HG02759 (cell line): ENCODE measurements at regions not wholly inside any gene's neighbourhood (a gene's known extent, or its start where the extent isn't known, plus 50 kb on each side); places are given as distances from the start of the nearest gene placed in this dataset.
"Not testable (repeated sequence)": the region's sequence is repeated elsewhere in the genome, so short reads cannot be mapped to it uniquely, and the experiment has no call there.

Experiments
- ATAC-seq: cut with Tn5 transposase; IDR thresholded peaks from one replicate; pipeline ENCODE4 v1.9.1; 2021; ENCODE audit warnings: mild to moderate bottlenecking, moderate library complexity; ENCODE audit not compliant: unreplicated experiment

DNA sequence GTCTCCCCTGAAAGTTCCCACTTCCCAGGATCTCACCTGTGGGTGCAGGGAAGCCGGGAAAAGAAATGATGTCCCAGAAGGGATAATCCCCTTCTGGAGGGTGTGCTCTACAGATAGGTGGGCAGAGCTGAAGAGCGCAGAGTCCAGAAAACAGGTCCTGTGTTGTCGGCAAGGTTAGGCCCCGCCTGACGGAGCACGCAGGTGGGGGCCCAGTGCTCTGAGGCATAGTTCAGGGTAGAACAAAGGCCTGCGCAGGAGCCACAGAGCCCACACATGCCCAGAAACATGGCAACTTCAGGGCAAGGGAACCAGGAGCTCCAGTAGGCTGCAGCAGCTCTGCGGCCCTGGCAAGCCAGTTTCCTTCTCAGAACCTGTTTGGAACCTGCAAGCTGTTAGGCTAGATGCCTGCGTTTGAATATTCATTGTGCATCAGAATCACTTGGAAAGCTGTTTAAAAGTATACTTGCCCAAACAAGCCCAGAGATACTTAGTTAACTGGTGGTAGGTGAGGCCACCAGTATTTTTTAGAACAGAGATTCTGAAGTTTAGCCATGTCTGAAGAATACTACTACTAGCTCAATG lies 386.6 kb downstream of the BUD13 start:
- no peak for ATAC-seq

DNA sequence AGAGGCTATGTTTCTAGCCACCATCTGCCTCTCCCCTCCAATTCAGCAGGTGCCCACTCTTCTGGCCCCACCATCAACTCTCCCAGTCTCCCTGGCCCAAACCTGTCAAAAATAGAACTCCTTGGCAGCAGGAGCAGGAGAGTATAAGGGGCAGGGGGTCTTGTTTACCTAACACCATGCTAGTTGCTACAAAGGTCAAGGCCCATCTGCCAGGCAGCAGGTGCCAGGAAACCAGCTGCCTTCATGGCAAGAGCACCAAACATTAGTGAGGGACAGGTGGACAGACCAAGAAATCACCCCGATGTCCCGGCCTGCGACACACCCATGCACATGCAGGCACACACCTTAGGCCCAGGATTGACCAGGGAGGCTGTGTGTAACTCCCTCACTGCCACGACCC lies 387.9 kb downstream of the BUD13 start:
- no peak for ATAC-seq

DNA sequence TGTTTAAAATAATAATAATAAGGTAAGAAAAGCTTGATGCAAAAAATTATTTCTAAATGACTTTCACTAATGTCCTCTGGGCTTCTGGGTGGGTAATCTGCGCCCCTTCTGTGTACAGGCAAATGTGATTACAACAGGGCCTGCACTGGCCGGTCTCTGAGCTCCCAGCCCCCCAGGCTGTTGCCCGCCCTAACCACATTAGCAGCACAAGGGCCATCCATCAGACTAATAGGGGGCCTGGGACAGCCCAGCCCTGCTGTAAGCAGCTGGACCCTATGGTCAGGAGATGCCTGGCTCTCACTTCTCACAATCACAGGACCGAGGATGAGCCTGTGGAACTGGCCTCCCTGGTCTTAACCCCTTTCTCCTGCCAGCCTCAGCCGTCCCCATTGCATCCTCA lies 388.4 kb downstream of the BUD13 start:
- ATAC-seq = no peak

DNA sequence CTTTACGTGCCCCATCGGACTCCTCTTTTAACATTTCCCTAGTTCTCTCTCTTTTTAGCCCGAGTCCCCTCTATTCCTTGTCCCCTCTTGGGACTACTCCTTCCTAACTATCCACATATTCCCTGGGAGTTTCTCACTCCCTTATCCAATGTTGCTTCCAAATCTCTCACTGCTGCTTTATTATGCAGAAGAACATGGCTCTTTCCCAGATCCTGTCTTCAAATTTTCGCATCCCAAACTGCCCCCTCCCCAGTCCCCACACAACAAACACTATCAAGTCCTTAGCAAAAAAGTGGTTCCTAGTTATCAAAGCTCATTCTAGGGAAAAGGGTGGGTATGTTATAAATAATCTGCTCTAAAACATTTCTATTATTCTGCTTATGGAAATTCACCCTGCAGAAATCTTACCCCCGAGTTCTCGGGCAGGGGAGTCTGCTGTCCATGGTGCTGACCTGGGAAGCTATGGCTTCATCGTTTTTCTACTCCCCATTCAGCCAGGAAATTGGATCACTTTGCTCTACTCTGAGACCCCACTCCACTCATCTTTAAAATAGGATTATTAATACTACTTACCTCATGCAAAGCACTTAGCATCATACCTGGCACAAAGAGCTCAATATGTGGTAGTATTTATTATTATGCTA lies 393.5 kb downstream of the BUD13 start:
- ATAC-seq = no peak

DNA sequence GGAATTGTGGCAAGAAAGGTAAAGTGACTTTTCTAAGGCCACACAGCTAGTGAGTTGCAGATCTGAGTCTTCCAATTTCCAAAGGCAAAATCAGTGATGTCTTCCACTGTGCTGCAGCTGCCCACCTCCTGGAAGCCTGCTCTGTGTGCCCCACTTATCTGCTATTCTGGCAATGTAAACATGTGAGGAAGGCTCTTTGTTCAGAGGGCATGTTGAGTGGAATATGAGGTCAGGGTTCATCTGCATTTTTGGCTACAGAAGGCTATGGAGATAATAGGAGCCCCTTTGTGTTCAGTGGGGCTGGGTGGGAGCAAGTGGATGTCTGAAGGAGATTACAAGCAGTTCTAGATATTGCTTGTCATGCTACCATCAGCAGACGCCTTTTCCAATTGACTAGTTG lies 396.2 kb downstream of the BUD13 start:
- no peak for ATAC-seq

DNA sequence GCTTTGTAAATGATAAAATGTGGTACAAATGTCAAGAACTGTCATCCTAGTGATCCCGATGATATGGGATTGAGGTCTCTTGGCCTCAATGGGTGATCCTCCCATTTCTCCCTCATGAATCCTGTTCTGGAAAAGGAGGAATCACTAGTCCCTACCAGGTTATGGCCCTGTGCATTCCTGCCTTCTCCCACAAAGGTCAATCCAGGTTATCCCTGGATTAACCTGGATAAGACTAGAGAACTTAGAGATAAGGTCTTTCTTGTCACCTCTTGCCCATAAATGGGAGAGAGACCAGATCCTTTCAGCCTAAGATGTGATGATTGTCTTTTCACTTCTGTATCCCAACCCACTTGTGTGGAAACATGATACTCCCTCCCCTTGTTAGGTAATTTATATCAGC lies 396.7 kb downstream of the BUD13 start:
- ATAC-seq = no peak

DNA sequence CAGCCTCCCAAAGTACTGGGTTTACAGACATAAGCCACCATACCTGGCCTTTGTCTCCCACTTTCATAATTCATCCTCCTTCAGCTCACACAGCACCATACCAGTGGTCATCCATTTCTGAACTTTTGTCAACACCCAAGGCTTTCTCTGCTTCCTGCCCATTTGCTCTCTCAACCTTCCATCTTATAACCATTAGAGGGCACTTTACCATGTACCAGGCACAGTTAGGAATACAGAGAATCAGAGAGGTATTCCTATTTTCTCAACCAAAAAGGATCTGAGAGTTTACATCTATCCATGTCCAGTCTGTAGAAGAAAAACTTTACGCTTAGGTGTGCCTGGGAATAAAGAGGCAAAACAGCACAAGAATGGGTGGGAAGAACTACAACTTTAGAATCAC lies 397.6 kb downstream of the BUD13 start:
- no peak for ATAC-seq

DNA sequence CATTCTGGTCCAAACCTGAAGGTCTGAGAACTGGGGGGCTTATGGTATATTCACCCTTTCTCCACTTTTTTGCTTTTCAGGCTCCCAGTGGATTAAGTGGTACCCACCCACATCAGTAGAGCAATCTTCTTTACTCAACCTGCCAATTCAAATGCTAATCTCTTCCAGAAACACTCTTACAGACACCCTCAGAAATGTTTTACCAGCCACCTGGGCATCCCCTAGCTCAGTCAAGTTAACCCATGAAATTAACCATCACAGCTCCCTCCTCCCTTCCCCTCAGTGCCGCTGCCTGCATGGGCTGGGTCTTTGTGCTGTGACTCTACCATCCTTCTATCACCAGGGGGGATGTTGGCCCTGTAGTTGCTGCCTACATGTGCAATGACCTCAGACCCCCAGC lies 398.7 kb downstream of the BUD13 start:
- ATAC-seq = no peak

DNA sequence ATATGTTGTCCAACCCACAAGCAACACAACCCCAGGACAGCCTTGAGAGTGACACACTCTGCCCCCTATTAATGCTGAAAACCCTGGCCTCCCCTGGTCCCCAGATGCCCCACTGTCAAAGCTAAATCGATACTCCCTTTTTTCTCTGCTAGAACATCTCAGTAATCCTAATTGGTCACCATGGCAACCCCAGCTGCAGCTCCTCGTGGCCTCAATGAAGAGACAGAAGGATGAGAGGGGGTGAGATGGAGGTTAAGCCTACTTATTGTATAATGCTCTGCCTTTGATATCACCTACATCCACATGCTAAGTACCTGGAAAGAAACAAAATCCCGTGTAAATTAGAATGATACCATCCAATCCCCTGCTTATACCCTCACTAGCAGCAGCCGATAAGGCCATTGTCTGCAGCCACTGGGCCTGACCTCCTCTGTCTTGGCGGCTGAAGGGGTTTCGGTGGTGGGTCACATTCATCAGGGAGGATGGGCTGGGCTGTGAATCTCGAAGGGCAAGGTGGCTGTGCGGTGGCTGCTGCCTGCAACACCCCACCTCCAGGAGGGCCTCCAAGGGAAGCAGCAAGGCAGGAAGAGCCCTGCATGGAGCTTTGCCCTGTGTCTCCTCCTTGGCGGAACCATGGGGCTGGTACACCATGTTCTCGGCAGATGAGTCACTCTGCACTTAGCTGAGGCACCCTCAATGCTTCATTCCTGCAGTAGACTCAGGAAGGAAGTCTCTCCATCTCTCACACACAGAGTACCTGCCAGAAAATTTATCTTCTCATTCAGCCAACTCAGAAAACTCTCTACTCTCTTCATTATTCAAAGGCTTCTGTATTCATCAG lies 399.5 kb downstream of the BUD13 start:
- no peak for ATAC-seq

DNA sequence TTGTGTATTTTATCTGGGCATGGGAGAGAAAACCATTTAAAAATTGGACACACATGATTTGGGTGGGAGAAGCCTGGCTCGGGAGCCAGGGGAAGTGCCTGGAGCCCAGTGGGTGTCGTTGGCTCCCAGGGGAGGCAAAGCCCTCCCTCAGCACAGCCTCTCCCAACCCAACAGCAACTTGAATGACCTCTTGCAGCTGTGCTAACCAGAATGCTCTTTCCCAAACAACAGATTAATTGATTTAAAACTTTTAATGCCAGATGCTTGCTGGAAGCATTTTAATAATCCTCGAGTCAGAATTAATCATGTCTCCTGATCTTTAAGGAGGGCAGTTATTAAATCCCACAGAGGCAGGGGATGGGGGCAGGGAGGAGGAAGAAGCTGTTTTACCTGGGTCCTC lies 401.6 kb downstream of the BUD13 start:
- no peak for ATAC-seq

DNA sequence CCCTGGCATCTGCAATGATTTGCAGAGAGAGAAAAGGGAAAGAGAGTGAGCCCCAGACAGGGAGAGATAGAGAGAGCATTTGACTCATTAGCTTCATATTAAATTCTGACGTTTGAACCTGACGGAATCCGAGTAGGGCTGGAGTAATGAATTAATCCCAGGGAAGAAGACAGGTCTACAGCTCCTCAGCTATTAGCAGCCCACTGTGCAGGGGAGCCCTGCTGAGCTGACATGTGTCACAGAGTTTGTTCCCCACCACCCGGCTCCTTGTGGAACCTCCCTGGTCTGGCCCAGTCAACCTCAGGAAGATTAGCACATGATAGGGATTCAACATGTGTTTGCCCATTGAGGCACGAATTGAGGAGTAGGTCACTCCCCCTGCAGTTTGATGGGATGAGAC lies 404.0 kb downstream of the BUD13 start:
- ATAC-seq = no peak

DNA sequence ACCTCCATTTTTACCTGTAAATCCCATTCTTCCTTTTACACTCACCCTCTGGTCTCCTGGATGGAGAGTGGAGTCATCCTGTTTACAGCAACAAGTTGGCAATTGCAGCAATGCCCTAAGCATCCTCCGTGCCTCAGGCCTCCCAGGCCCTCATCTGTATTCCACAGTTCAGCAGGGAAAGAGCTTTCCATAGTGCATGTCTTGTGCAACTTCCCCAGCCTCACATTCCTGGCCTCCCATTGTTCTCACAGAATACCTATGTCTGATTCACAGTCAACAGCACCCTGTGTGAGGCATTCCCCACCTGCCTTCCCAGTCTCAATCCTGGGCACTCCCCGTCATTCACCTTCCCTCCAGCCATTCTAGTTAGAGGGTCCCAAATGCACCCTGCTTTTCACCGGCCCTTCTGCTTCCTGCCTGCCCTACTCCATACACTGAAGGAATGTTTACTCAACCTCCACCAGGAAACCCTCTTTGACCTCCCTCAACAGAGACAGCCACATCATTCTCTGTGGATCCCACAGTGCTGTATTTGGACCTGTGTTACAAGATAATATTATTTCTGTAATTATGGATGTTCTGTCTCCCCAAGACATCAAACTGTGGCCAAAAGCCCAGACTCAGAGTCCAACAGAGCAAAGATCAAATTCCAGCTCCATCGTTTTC lies 405.7 kb downstream of the BUD13 start:
- no peak for ATAC-seq

DNA sequence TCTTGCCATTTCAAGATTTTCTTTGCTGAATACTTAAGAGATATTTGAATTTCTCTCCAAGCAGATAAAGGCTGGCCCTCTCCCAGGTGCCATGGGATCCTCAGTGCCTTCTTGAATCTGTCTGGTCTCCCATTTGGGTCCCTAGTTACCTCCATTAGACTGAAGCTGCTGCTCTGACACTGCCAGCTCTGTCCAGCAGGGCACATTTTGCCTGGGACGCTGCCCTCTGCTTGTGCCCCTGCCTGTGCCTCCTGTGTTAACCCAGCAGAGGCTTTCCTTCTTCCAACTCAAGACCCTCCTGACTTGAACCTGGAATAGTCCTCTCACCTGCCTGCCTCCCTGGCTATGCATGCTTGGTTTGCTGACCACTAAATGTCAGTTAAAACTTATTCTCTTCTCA lies 406.3 kb downstream of the BUD13 start:
- ATAC-seq = no peak

DNA sequence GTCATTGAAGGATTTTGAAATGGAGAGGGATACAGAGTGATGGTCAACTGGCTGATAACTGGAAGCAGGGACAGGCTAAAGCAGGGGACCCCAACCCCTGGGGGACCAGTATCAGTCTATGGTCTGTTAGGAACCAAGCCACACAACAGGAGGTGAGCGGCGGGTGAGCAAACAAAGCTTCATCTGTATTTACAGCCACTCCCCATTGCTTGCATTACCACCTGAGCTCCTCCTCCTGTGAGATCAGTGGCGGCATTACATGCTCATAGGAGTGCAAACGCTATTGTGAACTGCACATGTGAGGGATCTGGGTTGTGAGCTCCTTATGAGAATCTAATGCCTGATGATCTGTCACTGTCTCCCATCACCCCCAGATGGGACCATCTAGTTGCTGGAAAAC lies 407.9 kb downstream of the BUD13 start:
- not testable (repeated sequence) for ATAC-seq

DNA sequence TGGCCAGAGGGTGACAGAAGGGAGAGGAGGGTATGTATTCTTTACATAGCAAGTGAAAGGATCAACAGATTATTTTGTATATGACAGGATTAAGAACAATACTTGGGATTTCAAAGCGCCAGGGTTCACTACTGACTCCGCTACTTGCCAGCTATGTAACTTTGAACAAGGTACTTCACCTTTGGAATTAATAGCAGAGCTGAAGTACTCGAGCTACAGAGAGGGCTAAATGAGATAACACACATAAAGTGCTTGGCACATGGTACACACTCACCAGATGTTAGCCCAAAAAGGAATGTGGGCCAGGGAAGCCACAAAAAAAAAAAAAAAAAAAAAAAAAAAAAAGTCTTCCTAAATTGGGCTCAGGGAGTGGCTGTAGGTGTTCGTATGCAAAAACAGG lies 408.4 kb downstream of the BUD13 start:
- no peak for ATAC-seq

DNA sequence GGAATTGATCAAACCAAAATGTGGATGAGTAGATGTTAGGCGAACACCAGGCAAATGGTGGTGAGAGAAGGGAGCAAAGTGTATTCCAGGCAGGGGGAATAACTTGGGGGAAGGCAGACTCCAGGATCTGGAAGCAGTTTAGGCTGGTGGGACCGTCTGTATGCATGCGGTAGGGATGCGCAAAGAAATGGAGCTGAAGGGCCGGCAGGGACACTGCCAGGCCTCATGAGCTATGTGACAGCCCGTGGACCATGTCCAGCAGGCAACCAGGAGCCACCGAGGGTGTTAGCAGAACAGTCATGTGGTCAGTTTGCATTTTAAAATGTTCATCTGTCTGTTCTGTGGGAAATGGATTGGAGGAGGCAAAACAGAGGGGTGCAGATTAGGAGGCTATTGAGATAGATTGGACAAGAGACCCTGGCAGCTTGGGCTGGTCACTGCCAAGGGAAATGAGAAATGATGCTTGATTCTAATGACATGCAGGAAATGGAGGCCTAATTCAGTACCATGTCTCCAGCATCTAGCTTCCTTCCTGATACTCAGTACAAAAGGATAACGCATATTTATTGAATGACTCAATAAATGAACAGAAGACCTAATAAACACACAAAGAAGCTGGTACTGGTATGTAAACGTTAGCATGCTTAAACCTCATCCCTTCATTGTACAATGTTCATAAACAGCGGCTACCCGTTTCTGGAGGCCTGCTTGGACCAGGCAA lies 412.4 kb downstream of the BUD13 start:
- ATAC-seq = no peak

DNA sequence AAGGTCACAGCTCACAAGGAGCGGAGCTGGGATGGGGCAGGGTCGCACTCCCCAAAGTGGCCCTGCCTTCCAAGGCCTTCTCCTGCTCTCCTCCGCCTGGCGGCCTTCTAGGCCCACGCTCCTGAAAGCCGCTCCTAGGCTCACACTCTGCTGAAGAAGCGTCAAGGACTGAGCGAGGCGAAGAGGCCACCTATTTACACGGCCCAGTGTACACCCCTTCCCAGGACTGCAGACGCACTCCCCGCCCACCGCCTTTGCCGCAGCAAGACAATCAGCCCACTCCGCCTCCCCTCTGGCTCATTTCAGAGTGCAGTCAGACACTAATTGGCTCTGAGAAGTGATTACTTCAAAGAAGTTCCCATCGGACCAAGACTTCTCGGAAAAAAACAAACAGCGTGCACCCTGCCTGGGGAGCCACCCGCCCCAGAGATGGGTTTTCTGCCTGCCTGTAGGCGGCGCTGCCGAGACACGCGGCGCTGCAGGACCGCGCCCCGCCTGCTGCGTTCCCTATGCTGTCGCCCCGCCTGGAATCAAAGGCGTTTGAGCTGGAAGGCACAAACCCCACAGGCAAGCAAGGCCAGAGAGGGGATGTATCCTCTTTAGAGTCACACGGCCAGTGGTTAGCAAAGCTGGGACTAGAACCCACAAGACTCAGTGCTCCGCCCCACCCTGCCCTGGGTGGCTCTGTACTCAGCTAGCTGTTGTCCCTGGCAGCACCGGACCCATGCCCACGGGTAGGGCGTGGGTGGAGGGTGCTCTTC lies 414.8 kb downstream of the BUD13 start:
- ATAC-seq = no peak

DNA sequence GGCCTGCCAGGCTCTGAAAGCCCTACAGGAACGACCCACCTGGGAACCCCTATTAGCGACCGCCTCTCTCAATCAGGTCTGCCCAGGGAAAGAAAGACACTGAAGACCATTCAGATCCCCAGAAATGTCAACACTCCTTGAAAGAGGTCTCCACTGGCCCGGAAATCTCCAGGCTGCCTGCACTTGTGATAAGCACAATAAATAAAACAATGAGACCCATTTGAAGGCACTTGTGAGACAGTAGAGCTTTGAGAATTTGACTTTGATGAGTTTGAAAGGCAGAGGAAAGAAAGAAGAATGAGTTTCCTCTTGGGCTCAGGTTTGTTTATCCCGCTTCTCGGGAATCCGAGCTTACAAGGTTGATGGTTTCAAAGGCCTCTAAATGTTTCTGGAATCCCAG lies 416.3 kb downstream of the BUD13 start:
- ATAC-seq = no peak

DNA sequence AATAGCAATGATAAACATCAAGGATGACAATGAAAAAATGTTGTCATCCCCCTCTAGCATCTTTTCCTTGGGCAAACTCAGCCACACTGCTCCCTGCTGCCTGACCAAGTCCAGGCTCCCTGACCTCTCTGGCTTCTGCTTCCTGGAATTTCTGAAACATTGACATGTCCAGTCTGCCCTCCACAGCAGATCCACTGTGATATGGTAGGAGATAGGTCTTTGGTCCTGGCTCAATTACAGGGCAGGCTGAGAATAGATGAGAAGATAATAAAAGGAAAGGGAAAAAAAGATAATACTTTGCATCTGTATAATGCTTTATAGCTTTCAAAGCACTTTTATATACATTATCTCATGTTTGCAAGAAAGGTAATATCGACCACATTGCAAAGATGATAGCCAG lies 417.7 kb downstream of the BUD13 start:
- no peak for ATAC-seq

DNA sequence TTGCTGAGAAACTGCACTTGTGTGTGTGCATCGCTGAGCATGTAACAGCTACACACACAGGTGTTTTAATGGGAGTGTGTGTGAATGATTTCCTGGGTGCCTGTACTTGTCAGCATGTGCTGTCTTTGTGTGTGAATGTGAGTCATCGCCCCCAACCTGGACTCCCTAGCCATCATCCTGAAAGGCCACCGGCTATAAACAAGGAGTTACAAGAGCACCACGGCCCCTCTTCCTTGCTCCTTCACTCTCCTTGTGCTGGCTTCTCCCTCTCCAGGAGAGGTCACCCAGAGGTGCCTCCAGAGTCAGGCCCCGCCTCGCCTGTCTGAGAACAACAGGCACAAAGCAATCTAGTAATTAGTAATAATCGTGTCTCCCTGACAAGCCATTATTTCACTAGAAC lies 419.2 kb downstream of the BUD13 start:
- ATAC-seq = no peak
